AG10803 (cell line): ENCODE measurements at regions not wholly inside any gene's neighbourhood (a gene's known extent, or its start where the extent isn't known, plus 50 kb on each side); places are given as distances from the start of the nearest gene placed in this dataset.

Experiments used
- DNase-seq: peaks from one replicate; pipeline ENCODE4 v3.0.0; 2010; ENCODE audit warnings: low read depth
- H3K4me3 ChIP-seq: 2 replicates; pipeline ENCODE4 v1.5.1; 2011; ENCODE audit warnings: mild to moderate bottlenecking, low read length, control low read depth
- CTCF ChIP-seq: conservative IDR thresholded peaks from 2 replicates; pipeline ENCODE4 v1.5.1; 2011; ENCODE audit warnings: mild to moderate bottlenecking, low read length, control low read depth, inconsistent platforms

GRCh38 chr11:101692980-101693379, 109.2 kb upstream of the TRPC6 start:
- no peak overlapping the region for H3K4me3 ChIP-seq
- TF ChIP-seq CTCF: no peak
- DNase-seq: no peak

- no peak for TF ChIP-seq CTCF
- peak; percentile 22 for DNase-seq
- no peak overlapping the region for H3K4me3 ChIP-seq
These were observed 102.7 kb upstream of the TRPC6 start for GRCh38 chr11:101686514-101686913.

DNA sequence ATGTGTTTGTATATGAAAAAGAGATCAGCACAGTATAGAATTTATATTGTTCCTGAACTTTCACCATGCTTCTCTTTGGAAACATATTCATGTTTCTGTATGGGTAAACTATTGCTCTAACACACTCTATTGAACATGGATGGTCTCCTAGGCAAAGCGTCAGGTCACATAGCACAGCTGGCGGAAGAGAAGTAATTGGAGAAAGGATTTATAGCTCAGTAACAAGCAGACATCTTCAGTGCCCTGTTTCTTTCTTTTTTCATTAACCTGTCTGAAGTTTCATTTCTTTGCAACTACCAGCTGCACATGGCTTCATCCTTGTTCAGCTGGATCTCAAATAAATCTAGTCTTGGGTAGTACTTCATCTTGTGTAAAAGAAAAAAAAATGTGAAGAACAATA, 84.4 kb upstream of the TRPC6 start:
- H3K4me3 ChIP-seq: no peak overlapping the region
- no peak for DNase-seq
- no peak for TF ChIP-seq CTCF

DNA sequence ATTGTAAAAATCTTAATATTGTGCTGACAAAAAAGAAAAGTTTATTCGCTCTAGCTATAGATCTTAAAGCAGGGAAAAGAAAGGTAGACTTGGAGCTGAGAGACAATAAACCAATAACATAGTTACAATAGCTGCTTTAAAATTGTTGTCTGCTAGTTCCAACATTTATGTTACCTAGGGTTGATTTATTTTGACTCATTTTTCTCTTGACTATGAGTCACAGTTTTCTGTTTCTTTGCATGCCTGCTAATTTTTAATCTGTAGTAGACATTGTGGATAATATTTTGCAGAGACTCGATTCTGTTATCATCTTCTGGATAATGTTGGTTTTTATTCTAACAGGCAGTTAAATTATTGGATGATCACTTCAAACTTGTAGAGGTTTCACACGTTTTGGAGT, 83.1 kb upstream of the TRPC6 start:
- TF ChIP-seq CTCF: no peak
- DNase-seq: no peak
- no peak overlapping the region for H3K4me3 ChIP-seq

DNA sequence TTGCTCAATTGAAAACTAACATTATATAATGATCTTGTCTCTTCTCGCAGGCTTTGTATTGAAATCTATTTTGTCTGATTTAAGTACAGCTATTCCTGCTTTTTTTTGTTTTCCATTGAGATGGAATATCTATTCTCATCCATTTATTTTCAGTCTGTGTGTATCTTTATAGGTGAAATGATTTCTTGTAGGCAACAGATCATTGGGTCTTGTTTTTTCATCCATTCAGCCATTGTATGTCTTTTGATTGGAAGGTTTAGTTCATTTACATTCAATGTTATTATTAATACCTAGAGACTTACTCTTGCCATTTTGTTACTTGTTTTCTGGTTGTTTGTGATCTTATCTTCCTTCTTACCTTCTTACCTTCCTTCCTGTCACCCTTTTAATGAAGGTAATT, 77.8 kb upstream of the TRPC6 start:
- TF ChIP-seq CTCF: no peak
- no peak for DNase-seq
- H3K4me3 ChIP-seq: no peak overlapping the region
